H9 (cell line): ENCODE measurements at regions not wholly inside any gene's neighbourhood (a gene's known extent, or its start where the extent isn't known, plus 50 kb on each side); places are given as distances from the start of the nearest gene placed in this dataset.

Experiments used
- DNase-seq: peaks from one replicate; pipeline ENCODE4 v3.0.0-alpha.2; 2017
- H2AFZ ChIP-seq: one replicate; pipeline ENCODE4 v1.6.1; 2013; ENCODE audit warnings: mild to moderate bottlenecking, low read length, control low read depth, moderate library complexity
- H2AK5ac ChIP-seq: 2 replicates; pipeline ENCODE4 v1.6.1; 2013; ENCODE audit warnings: low read length, control low read depth, mixed read lengths; ENCODE audit not compliant: insufficient read length
- H2BK120ac ChIP-seq: one replicate; pipeline ENCODE4 v1.6.1; 2013; ENCODE audit warnings: low read depth, mild to moderate bottlenecking, low read length, control low read depth, inconsistent platforms; ENCODE audit not compliant: poor library complexity, severe bottlenecking
- H2BK12ac ChIP-seq: 2 replicates; pipeline ENCODE4 v1.6.1; 2013; ENCODE audit warnings: low read length, control low read depth, mixed read lengths, low read depth; ENCODE audit not compliant: insufficient read length
- H2BK15ac ChIP-seq: 2 replicates; pipeline ENCODE4 v1.6.1; 2013; ENCODE audit warnings: low read depth, low read length, control low read depth
- H2BK20ac ChIP-seq: one replicate; pipeline ENCODE4 v1.6.1; 2013; ENCODE audit warnings: low read depth, mild to moderate bottlenecking, low read length, control low read depth, inconsistent platforms; ENCODE audit not compliant: poor library complexity, severe bottlenecking
- H2BK5ac ChIP-seq: 2 replicates; pipeline ENCODE4 v1.6.1; 2013; ENCODE audit warnings: low read length, control low read depth, mixed read lengths; ENCODE audit not compliant: insufficient read length
- H3K14ac ChIP-seq: 2 replicates; pipeline ENCODE4 v1.6.1; 2013; ENCODE audit warnings: low read length, control low read depth; ENCODE audit not compliant: insufficient read depth
- H3K18ac ChIP-seq: 2 replicates; pipeline ENCODE4 v1.6.1; 2013; ENCODE audit warnings: low read depth, mild to moderate bottlenecking, mixed read lengths, low read length, control low read depth; ENCODE audit not compliant: insufficient read length
- H3K23ac ChIP-seq: 2 replicates; pipeline ENCODE4 v1.6.1; 2013; ENCODE audit warnings: low read length, control low read depth, mixed read lengths, low read depth; ENCODE audit not compliant: insufficient read length
- H3K23me2 ChIP-seq: 2 replicates; pipeline ENCODE4 v1.6.1; 2013; ENCODE audit warnings: low read depth, mild to moderate bottlenecking, mixed read lengths, low read length, control low read depth; ENCODE audit not compliant: insufficient read length, poor library complexity, severe bottlenecking
- H3K27ac ChIP-seq: 2 replicates; pipeline ENCODE4 v1.5.1; 2013; ENCODE audit warnings: low read length, control low read depth, mixed read lengths, low read depth; ENCODE audit not compliant: insufficient read length
- H3K27me3 ChIP-seq: 2 replicates; pipeline ENCODE4 v1.6.1; 2013; ENCODE audit warnings: low read length, control low read depth, inconsistent platforms; ENCODE audit not compliant: insufficient read depth
- H3K4ac ChIP-seq: 2 replicates; pipeline ENCODE4 v1.6.1; 2013; ENCODE audit warnings: low read depth, mild to moderate bottlenecking, control low read depth, inconsistent platforms, low read length, moderate library complexity
- H3K4me1 ChIP-seq: 2 replicates; pipeline ENCODE4 v1.6.1; 2013; ENCODE audit warnings: low read length, control low read depth, inconsistent platforms; ENCODE audit not compliant: insufficient read depth
- H3K4me2 ChIP-seq: 2 replicates; pipeline ENCODE4 v1.6.1; 2013; ENCODE audit warnings: low read length, control low read depth, mixed read lengths; ENCODE audit not compliant: insufficient read length, insufficient read depth
- H3K56ac ChIP-seq: 2 replicates; pipeline ENCODE4 v1.6.1; 2013; ENCODE audit warnings: low read depth, mild to moderate bottlenecking, mixed read lengths, low read length, control low read depth; ENCODE audit not compliant: insufficient read length
- H3K79me1 ChIP-seq: 2 replicates; pipeline ENCODE4 v1.6.1; 2013; ENCODE audit warnings: low read depth, mild to moderate bottlenecking, moderate library complexity, low read length, control low read depth, inconsistent platforms; ENCODE audit not compliant: insufficient read depth, poor library complexity, severe bottlenecking
- H3K79me2 ChIP-seq: 2 replicates; pipeline ENCODE4 v1.6.1; 2013; ENCODE audit warnings: low read length, control low read depth, inconsistent platforms; ENCODE audit not compliant: insufficient read depth
- H3K9ac ChIP-seq: 2 replicates; pipeline ENCODE4 v1.6.1; 2013; ENCODE audit warnings: low read length, control low read depth, mixed read lengths; ENCODE audit not compliant: insufficient read length; ENCODE audit errors: extremely low read depth
- H3K9me3 ChIP-seq: one replicate; pipeline ENCODE4 v1.6.1; 2013; ENCODE audit warnings: low read depth, low read length, inconsistent platforms; ENCODE audit not compliant: control insufficient read depth
- H3T11ph ChIP-seq: one replicate; pipeline ENCODE4 v1.6.1; 2013; ENCODE audit warnings: mild to moderate bottlenecking, low read length, control low read depth, inconsistent platforms
- H4K20me1 ChIP-seq: one replicate; pipeline ENCODE4 v1.6.1; 2013; ENCODE audit not compliant: control insufficient read depth, insufficient read length, insufficient read depth
- H4K5ac ChIP-seq: 2 replicates; pipeline ENCODE4 v1.6.1; 2013; ENCODE audit warnings: low read depth, mild to moderate bottlenecking, mixed read lengths, low read length, control low read depth; ENCODE audit not compliant: insufficient read length
- H4K8ac ChIP-seq: replicated peaks from 2 replicates; pipeline ENCODE4 v1.6.1; 2013; ENCODE audit warnings: low read length, control low read depth, mixed read lengths, low read depth; ENCODE audit not compliant: insufficient read length
- H4K91ac ChIP-seq: 2 replicates; pipeline ENCODE4 v1.6.1; 2013; ENCODE audit warnings: low read depth, mild to moderate bottlenecking, moderate library complexity, mixed read lengths, low read length, control low read depth; ENCODE audit not compliant: insufficient read length
- H3K27ac Mint-ChIP-seq, 3 experiments: 2 replicates in 2 of 3; 3 replicates in 1 of 3; pipeline ENCODE4 v1.8.0; 2020 to 2021; ENCODE audit warnings: mixed read lengths in 3 of 3, mild to moderate bottlenecking in 1 of 3, moderate library complexity in 1 of 3
- H3K27me3 Mint-ChIP-seq: 2 replicates; pipeline ENCODE4 v1.8.0; 2021; ENCODE audit warnings: low read depth, mild to moderate bottlenecking, moderate library complexity, mixed read lengths
- H3K36me3 Mint-ChIP-seq, 3 experiments: 2 replicates in 2 of 3; 3 replicates in 1 of 3; pipeline ENCODE4 v1.8.0; 2020 to 2021; ENCODE audit warnings: low read depth in 3 of 3, mixed read lengths in 3 of 3; ENCODE audit not compliant: insufficient read depth in 1 of 3
- H3K4me1 Mint-ChIP-seq, 2 experiments: 2 replicates each; pipeline ENCODE4 v1.8.0; 2020; ENCODE audit warnings: mixed read lengths in 2 of 2
- H3K4me3 Mint-ChIP-seq, 2 experiments: 2 replicates in 1 of 2; 3 replicates in 1 of 2; pipeline ENCODE4 v1.8.0; 2020 to 2021; ENCODE audit warnings: mild to moderate bottlenecking in 2 of 2, mixed read lengths in 2 of 2, moderate library complexity in 1 of 2
- H3K9me3 Mint-ChIP-seq, 2 experiments: 2 replicates in 1 of 2; 3 replicates in 1 of 2; pipeline ENCODE4 v1.8.0; 2020; ENCODE audit warnings: mild to moderate bottlenecking in 2 of 2, mixed read lengths in 2 of 2, moderate library complexity in 1 of 2
- WGBS: extraction: QIAGEN DNeasy Blood & Tissue Kit; methylation state at CpG from one replicate; pipeline ENCODE4 v1.1.7; 2013; ENCODE audit warnings: missing lambda C conversion rate, low lambda C conversion rate, mixed read lengths; ENCODE audit not compliant: insufficient read length; ENCODE audit errors: extremely low coverage; 5-methylcytosine and 5-hydroxymethylcytosine counted together
- TF ChIP-seq, protein P1 (sequence below): fragments of 200-600 bp; sonication (generic); conservative IDR thresholded peaks from 3 replicates; pipeline ENCODE4 v1.8.0; 2021; ENCODE audit warnings: antibody characterized with exemption, mild to moderate bottlenecking

- TF ChIP-seq, protein P1, sequence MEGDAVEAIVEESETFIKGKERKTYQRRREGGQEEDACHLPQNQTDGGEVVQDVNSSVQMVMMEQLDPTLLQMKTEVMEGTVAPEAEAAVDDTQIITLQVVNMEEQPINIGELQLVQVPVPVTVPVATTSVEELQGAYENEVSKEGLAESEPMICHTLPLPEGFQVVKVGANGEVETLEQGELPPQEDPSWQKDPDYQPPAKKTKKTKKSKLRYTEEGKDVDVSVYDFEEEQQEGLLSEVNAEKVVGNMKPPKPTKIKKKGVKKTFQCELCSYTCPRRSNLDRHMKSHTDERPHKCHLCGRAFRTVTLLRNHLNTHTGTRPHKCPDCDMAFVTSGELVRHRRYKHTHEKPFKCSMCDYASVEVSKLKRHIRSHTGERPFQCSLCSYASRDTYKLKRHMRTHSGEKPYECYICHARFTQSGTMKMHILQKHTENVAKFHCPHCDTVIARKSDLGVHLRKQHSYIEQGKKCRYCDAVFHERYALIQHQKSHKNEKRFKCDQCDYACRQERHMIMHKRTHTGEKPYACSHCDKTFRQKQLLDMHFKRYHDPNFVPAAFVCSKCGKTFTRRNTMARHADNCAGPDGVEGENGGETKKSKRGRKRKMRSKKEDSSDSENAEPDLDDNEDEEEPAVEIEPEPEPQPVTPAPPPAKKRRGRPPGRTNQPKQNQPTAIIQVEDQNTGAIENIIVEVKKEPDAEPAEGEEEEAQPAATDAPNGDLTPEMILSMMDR: no peak
- H3K36me3 Mint-ChIP-seq: 0 out of 7 replicates have a peak, but pooled peaks cover 0 to 3% (median 0%) of the 10 kb centered on the region in 3 experiments
- Histone ChIP-seq H2BK120ac (no peak overlapping the region), H4K8ac (no peak overlapping the region), H2AFZ (no peak overlapping the region), H4K91ac (no peak overlapping the region), H3K56ac (no peak overlapping the region), H3K27me3 (no peaks in the 10 kb centered on the region), H2BK20ac (no peak overlapping the region), H2BK12ac (no peak overlapping the region), H3K4me2 (no peak overlapping the region), H4K5ac (no peak overlapping the region), H3K23ac (no peak overlapping the region), H3K79me1 (no peaks in the 10 kb centered on the region), H2BK15ac (no peak overlapping the region), H2BK5ac (no peak overlapping the region), H3T11ph (no peak overlapping the region), H3K18ac (no peak overlapping the region), H3K4me1 (peaks cover 2% of the 10 kb centered on the region; the same call in 1 of the 2 replicates), H3K4ac (no peak overlapping the region), H3K9me3 (no peaks in the 10 kb centered on the region), H2AK5ac (no peak overlapping the region), H3K27ac (no peak overlapping the region), H3K9ac (no peak overlapping the region), H4K20me1 (no peaks in the 10 kb centered on the region), H3K79me2 (no peaks in the 10 kb centered on the region), H3K14ac (no peak overlapping the region), H3K23me2 (no peaks in the 10 kb centered on the region)
- peaks cover 14% of the 10 kb centered on the region in 2 experiments for H3K4me1 Mint-ChIP-seq
- no peak overlapping the region for H3K4me3 Mint-ChIP-seq
- peak overlapping the region in 2 of 3 experiments; percentile 6 to 10; a peak in 3 of 7 replicates for H3K27ac Mint-ChIP-seq
- no CpG with 5 or more reads among the region's 4 CpGs for WGBS
- peaks cover 0 to 3% of the 10 kb centered on the region in 2 experiments; a peak in 1 of 5 replicates for H3K9me3 Mint-ChIP-seq
- H3K27me3 Mint-ChIP-seq: no peaks in the 10 kb centered on the region
- DNase-seq: no peak
Measured at GRCh38 chr2:63735263-63735662, 106.4 kb upstream of the UGP2 start.
